CD14-positive monocyte (primary cell): ENCODE measurements at regions not wholly inside any gene's neighbourhood (a gene's known extent, or its start where the extent isn't known, plus 50 kb on each side); places are given as distances from the start of the nearest gene placed in this dataset.

Experiments used
- DNase-seq, 3 donors: peaks; one replicate each; pipeline ENCODE4 v3.0.0-alpha.2; 2011 to 2022
- H2AFZ ChIP-seq: 2 replicates; pipeline ENCODE4 v1.6.0; 2012; ENCODE audit warnings: mild to moderate bottlenecking, low read depth, low read length, inconsistent platforms; ENCODE audit not compliant: insufficient read depth, poor library complexity, severe bottlenecking
- H3K27ac ChIP-seq, 2 donors: 1 replicate in 1 of 2; 2 replicates in 1 of 2; pipeline ENCODE4 v1.5.1; 2012 to 2013; ENCODE audit warnings: low read length in 2 of 2, control low read depth in 1 of 2, inconsistent platforms in 1 of 2, low read depth in 1 of 2, mild to moderate bottlenecking in 1 of 2
- H3K27me3 ChIP-seq, 2 donors: one replicate each; pipeline versions ENCODE4 v1.6.0 to v1.6.1; 2011 to 2013; ENCODE audit warnings: low read length in 2 of 2; ENCODE audit not compliant: control insufficient read depth in 2 of 2, insufficient read depth in 2 of 2
- H3K36me3 ChIP-seq, 2 donors: replicated peaks in 1 of 2; 1 replicate in 1 of 2; 2 replicates in 1 of 2; pipeline versions ENCODE4 v1.5.1 to v1.6.1; 2012 to 2013; ENCODE audit warnings: low read length in 2 of 2, control low read depth in 1 of 2, inconsistent platforms in 1 of 2, mild to moderate bottlenecking in 1 of 2; ENCODE audit not compliant: insufficient read depth in 2 of 2, control insufficient read depth in 1 of 2
- H3K4me1 ChIP-seq, 2 donors: 1 replicate in 1 of 2; 2 replicates in 1 of 2; pipeline versions ENCODE4 v1.5.1 to v1.6.1; 2012 to 2013; ENCODE audit warnings: low read length in 2 of 2, control low read depth in 1 of 2, inconsistent platforms in 1 of 2, mild to moderate bottlenecking in 1 of 2, moderate library complexity in 1 of 2; ENCODE audit not compliant: insufficient read depth in 2 of 2, control insufficient read depth in 1 of 2
- H3K4me2 ChIP-seq: replicated peaks from 2 replicates; pipeline ENCODE3; 2012; ENCODE audit warnings: low read length, moderate library complexity, mild to moderate bottlenecking; ENCODE audit not compliant: poor library complexity, severe bottlenecking; ENCODE audit errors: extremely low read depth
- H3K4me3 ChIP-seq, 3 experiments: fragments of 200-600 bp in 1 of 3; sonication (generic) in 1 of 3; replicated peaks in 1 of 3; 1 replicate in 2 of 3; 2 replicates in 1 of 3; pipeline ENCODE4 v1.5.1; 2011 to 2013; ENCODE audit warnings: low read length in 3 of 3, mild to moderate bottlenecking in 3 of 3, control low read depth in 2 of 3, low read depth in 2 of 3, inconsistent platforms in 1 of 3, moderate library complexity in 1 of 3
- H3K79me2 ChIP-seq: 2 replicates; pipeline ENCODE4 v1.6.0; 2012; ENCODE audit warnings: mild to moderate bottlenecking, control low read depth, inconsistent platforms, low read length, moderate library complexity; ENCODE audit not compliant: insufficient read depth
- H3K9ac ChIP-seq: 2 replicates; pipeline ENCODE4 v1.6.0; 2017; ENCODE audit warnings: low read length, mild to moderate bottlenecking; ENCODE audit not compliant: insufficient read depth, poor library complexity, severe bottlenecking
- H3K9me3 ChIP-seq, 2 donors: replicated peaks in 1 of 2; 1 replicate in 1 of 2; 2 replicates in 1 of 2; pipeline versions ENCODE4 v1.5.1 to v1.6.1; 2012 to 2013; ENCODE audit warnings: low read length in 2 of 2, control low read depth in 1 of 2; ENCODE audit not compliant: control insufficient read depth in 1 of 2, insufficient read depth in 1 of 2
- H4K20me1 ChIP-seq: 2 replicates; pipeline ENCODE4 v1.6.0; 2012; ENCODE audit warnings: mild to moderate bottlenecking, low read length, control low read depth, moderate library complexity; ENCODE audit not compliant: insufficient read depth
- H3K27ac Mint-ChIP-seq, 7 donors: one replicate each; pipeline ENCODE4 v1.8.0; 2020; ENCODE audit warnings: mild to moderate bottlenecking in 7 of 7, mixed read lengths in 7 of 7, moderate library complexity in 6 of 7, inconsistent platforms in 2 of 7
- H3K27me3 Mint-ChIP-seq, 3 donors: one replicate each; pipeline ENCODE4 v1.8.0; 2021 to 2022; ENCODE audit warnings: low read depth in 3 of 3, mild to moderate bottlenecking in 3 of 3, mixed read lengths in 3 of 3, moderate library complexity in 3 of 3, inconsistent platforms in 1 of 3
- H3K36me3 Mint-ChIP-seq, 2 donors: one replicate each; pipeline ENCODE4 v1.8.0; 2020; ENCODE audit warnings: mixed read lengths in 2 of 2, inconsistent platforms in 1 of 2, mild to moderate bottlenecking in 1 of 2
- H3K4me1 Mint-ChIP-seq: one replicate; pipeline ENCODE4 v1.8.0; 2020; ENCODE audit warnings: mild to moderate bottlenecking, mixed read lengths
- H3K4me3 Mint-ChIP-seq, 2 donors: one replicate each; pipeline ENCODE4 v1.8.0; 2020; ENCODE audit warnings: mild to moderate bottlenecking in 2 of 2, mixed read lengths in 2 of 2, moderate library complexity in 1 of 2
- H3K9me3 Mint-ChIP-seq, 7 donors: one replicate each; pipeline ENCODE4 v1.8.0; 2020 to 2022; ENCODE audit warnings: mixed read lengths in 7 of 7, mild to moderate bottlenecking in 6 of 7, moderate library complexity in 6 of 7, inconsistent platforms in 2 of 7
- CTCF ChIP-seq: fragments of 200-600 bp; IDR thresholded peaks from one replicate; pipeline ENCODE4 v1.8.0; 2022; ENCODE audit warnings: antibody characterized with exemption, mild to moderate bottlenecking
- WGBS: methylation state at CpG from one replicate; pipeline ENCODE4 v1.1.5; 2013; ENCODE audit warnings: missing lambda C conversion rate; ENCODE audit not compliant: insufficient coverage; 5-methylcytosine and 5-hydroxymethylcytosine counted together
- intact Hi-C, 2 donors: fragments of 100-400 bp; cut with micrococcal nuclease; formaldehyde crosslinking; loops; one replicate each; pipeline versions ENCODE4 v1.15.0 to v1.15.1; 2023

- Histone ChIP-seq H3K4me1 (no peaks in the 10 kb centered on the region), H3K4me2 (no peak overlapping the region), H3K79me2 (no peaks in the 10 kb centered on the region), H3K27me3 (no peaks in the 10 kb centered on the region), H2AFZ (no peak overlapping the region), H3K9ac (no peak overlapping the region), H3K27ac (no peak overlapping the region), H3K4me3 (no peak overlapping the region), H3K36me3 (no peaks in the 10 kb centered on the region), H3K9me3 (peaks cover 0 to 4% of the 10 kb centered on the region in 2 donors), H4K20me1 (no peaks in the 10 kb centered on the region)
- Mint-ChIP-seq H3K4me1 (no peaks in the 10 kb centered on the region), H3K27ac (no peak overlapping the region), H3K27me3 (peaks cover 0 to 2% (median 2%) of the 10 kb centered on the region in 3 donors), H3K9me3 (peaks cover 0 to 4% (median 2%) of the 10 kb centered on the region in 7 donors), H3K36me3 (no peaks in the 10 kb centered on the region), H3K4me3 (no peak overlapping the region)
- intact Hi-C loops, result no loop called here
- no peak for DNase-seq
- no CpG with 5 or more reads among the region's 5 CpGs for WGBS
- no peak for TF ChIP-seq CTCF
These were observed 1068.4 kb upstream of the INTU start for GRCh38 chr4:126564283-126564854.

- H3K27me3 Mint-ChIP-seq, result no peaks in the 10 kb centered on the region
- no peak overlapping the region for H3K4me3 Mint-ChIP-seq
- H3K4me1 Mint-ChIP-seq, result no peaks in the 10 kb centered on the region
- Histone ChIP-seq H3K79me2 (no peaks in the 10 kb centered on the region), H3K9ac (no peak overlapping the region), H3K27ac (no peak overlapping the region), H3K4me1 (no peaks in the 10 kb centered on the region), H3K36me3 (no peaks in the 10 kb centered on the region), H3K4me2 (no peak overlapping the region), H2AFZ (no peak overlapping the region), H3K4me3 (no peak overlapping the region), H4K20me1 (no peaks in the 10 kb centered on the region), H3K27me3 (no peaks in the 10 kb centered on the region), H3K9me3 (no peaks in the 10 kb centered on the region)
- no peak for TF ChIP-seq CTCF
- no peak overlapping the region for H3K27ac Mint-ChIP-seq
- peaks cover 0 to 5% (median 2%) of the 10 kb centered on the region in 7 donors for H3K9me3 Mint-ChIP-seq
- 80% methylated on average over 1 of the region's 7 CpGs for WGBS
- DNase-seq, result no peak
- H3K36me3 Mint-ChIP-seq, result no peaks in the 10 kb centered on the region
- intact Hi-C loops, result no loop called here
These were observed 1063.8 kb upstream of the INTU start for GRCh38 chr4:126568652-126569570.
